HFF-Myc (cell line): ENCODE measurements at regions not wholly inside any gene's neighbourhood (a gene's known extent, or its start where the extent isn't known, plus 50 kb on each side); places are given as distances from the start of the nearest gene placed in this dataset.

Experiments
- DNase-seq: peaks from one replicate; pipeline ENCODE4 v3.0.0-alpha.2; 2011; ENCODE audit warnings: low read depth; ENCODE audit errors: extremely low read depth
- H3K4me3 ChIP-seq: replicated peaks from 2 replicates; pipeline ENCODE4 v1.5.1; 2011; ENCODE audit warnings: low read depth, mild to moderate bottlenecking, control low read depth, low read length
- TF ChIP-seq, protein P1 (sequence below): IDR thresholded peaks from 2 replicates; pipeline ENCODE4 v1.5.1; 2012; ENCODE audit warnings: mild to moderate bottlenecking, low read depth, low read length, control low read depth; ENCODE audit errors: missing control alignments

DNA sequence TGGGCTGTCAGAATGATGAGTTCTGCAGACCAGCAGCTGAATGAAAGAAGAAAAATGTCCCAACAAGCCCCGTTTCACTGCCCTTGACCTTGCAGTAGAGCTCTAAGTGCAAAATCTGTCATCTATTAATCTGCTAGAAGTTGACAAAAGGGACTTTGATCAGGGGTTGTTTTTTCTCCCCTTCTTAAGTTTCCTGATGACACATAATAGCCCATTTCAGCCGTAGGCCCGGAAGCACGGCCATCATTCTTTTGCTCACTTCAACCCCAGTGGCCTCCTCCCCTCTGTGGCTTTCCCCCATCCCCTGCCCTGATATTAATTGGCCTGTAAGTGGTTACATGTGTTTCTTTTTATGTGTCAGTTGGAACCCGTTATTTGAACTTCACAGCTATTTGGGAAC lies 298.9 kb downstream of the RPLP1 start:
- no peak overlapping the region for H3K4me3 ChIP-seq
- TF ChIP-seq, protein P1, sequence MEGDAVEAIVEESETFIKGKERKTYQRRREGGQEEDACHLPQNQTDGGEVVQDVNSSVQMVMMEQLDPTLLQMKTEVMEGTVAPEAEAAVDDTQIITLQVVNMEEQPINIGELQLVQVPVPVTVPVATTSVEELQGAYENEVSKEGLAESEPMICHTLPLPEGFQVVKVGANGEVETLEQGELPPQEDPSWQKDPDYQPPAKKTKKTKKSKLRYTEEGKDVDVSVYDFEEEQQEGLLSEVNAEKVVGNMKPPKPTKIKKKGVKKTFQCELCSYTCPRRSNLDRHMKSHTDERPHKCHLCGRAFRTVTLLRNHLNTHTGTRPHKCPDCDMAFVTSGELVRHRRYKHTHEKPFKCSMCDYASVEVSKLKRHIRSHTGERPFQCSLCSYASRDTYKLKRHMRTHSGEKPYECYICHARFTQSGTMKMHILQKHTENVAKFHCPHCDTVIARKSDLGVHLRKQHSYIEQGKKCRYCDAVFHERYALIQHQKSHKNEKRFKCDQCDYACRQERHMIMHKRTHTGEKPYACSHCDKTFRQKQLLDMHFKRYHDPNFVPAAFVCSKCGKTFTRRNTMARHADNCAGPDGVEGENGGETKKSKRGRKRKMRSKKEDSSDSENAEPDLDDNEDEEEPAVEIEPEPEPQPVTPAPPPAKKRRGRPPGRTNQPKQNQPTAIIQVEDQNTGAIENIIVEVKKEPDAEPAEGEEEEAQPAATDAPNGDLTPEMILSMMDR = no peak
- peak; percentile 41 for DNase-seq

DNA sequence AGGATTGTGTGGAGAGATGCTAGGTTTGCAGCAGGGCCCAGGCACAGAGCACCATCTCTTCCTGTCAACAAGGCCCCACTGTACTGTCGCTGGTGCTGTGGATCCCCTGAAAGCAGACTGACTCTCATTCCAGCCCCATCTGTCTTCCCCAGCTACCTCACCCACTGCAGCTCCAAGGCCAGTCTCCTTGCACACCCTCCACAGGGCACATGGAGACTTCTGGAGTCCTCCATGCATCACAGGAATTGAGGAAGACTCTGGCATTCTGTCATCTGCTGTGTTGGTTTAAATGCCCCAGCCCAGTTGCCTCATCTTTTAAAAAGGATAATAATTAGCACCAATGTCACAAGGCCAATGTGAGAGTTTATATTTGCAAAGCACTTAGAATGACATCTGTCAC lies 301.2 kb downstream of the RPLP1 start:
- DNase-seq = no peak
- TF ChIP-seq, protein P1 = no peak

DNA sequence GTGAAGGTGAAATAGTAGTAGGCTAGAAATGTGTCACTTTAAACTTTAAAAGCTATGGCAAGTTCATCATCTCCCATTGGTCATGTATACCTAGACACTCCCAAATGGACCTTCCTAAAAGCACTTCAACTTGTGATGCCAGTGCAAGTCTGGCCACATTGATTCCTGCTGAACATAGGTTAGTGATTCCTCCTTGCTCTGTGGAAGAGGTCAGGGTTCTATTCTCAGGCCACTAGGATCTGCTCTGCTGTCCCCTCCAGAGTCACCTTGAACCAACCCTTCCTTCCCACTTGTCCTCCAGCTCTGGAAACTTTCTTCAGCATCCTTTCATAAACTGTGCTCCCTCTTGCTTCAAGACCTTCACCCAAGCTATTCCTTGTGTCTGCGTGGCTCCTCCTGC lies 301.7 kb downstream of the RPLP1 start:
- no peak overlapping the region for H3K4me3 ChIP-seq
- no peak for DNase-seq
- TF ChIP-seq, protein P1 = no peak

More for the DNA sequence above, 301.2 kb downstream of the RPLP1 start:
- H3K4me3 ChIP-seq = no peak overlapping the region

DNA sequence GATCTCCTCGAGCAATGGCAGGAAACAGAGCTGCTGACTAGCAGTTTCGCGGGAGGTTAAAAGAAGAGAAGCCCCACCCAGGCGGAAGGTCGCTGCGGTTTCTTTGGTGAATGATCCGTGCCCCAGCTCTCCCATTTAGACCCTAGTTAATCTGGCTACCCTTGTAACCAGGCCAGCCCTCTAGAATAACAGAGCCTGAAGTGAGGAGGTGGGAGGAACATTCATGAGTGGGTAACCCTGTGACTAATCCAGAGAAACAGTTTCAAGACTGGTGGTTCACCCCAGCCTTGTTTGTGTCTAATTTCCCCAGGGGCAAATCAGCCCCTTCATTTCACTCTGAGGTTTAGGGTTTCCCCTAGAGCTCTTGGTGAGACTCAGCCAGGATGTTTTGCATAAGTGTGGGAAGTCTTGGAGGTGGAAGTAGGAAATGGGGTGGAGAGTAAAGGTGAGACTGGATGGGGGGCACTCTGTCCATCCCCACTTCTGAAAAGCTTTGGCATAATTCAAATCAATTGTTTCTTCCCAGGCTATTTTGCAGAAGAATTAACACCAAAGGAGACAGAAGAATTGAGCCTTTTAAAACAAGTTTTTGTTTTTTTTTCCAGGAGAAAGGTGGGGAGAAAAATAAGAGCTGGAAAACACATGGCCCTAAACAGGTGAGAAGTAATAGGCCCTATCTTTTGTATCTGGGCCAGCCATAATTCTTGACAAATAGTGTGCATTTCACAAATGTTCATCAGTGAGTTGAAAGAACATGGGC lies 303.1 kb downstream of the RPLP1 start:
- DNase-seq = no peak
- TF ChIP-seq, protein P1 = no peak
- H3K4me3 ChIP-seq = no peak overlapping the region

DNA sequence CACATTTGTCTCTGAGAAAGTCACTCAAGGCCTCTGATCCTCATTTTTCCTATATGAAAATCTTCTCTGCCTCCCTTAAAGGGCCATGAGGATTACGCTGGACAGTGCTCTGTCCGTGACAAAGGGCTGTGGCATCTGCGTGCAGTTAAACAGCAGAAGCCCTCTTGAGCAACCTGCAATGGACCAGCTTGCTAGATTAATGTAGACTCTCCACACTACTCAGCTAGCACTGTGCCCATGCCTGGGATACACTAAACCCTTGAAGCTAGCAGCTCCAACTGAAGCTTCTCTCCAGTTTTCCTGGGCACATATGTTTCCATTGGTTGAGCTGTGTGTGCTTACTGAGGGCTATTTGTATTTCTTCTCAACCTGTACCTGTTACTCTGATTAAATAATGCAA lies 303.8 kb downstream of the RPLP1 start:
- no peak for DNase-seq
- TF ChIP-seq, protein P1 = no peak
- no peak overlapping the region for H3K4me3 ChIP-seq

DNA sequence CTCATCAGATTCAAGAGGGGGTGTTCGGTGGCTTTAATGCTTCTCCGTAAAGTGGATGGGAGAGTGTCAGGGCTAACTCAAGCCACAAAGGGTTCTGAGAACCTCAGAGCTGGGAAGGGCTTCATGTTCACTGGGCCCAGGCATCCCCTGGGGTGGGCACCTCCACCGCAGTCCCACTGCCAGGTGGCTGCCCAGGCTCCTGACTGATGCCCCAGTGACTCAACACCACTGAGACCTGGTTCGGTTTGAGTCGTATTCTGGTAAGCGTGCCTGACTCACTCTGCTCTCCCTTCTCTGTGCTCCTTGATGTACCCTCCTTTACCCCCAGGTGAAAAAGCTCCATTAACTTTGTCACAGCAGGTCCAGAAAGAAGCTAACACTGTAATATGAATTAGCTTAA lies 304.6 kb downstream of the RPLP1 start:
- DNase-seq = no peak
- TF ChIP-seq, protein P1 = no peak
- H3K4me3 ChIP-seq = no peak overlapping the region

DNA sequence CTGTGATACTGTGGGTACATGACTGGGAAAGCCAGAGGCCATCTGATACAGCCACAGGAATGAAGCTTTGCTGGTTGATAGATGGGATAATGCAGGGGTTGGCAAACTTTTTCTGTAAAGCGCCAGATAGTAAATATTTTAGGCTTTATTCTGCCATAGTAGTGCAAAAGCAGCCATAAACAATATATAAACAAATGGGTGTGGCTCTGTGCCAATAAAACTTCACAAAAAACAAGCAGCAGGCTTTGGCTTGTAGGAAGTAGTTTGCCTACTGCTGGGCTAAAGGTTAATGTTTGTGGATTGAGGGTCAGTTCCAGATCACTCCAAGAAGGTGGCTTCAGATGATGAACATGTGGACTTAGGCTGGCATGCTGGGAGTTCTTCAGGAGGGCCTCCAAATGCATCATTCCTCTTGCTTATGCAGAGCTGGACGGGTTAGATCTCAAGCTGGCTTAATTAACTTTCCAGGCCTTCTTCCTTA lies 305.7 kb downstream of the RPLP1 start:
- no peak overlapping the region for H3K4me3 ChIP-seq

More for the DNA sequence above, 305.7 kb downstream of the RPLP1 start:
- TF ChIP-seq, protein P1 = no peak
- peak; percentile 56 for DNase-seq
